HEK293 (cell line): ENCODE measurements at regions not wholly inside any gene's neighbourhood (a gene's known extent, or its start where the extent isn't known, plus 50 kb on each side); places are given as distances from the start of the nearest gene placed in this dataset.
"Not testable (repeated sequence)": the region's sequence is repeated elsewhere in the genome, so short reads cannot be mapped to it uniquely, and the experiment has no call there.

Experiments used
- CTCF ChIA-PET: fragments of 350-600 bp; formaldehyde crosslinking; extraction: SDS; loops from one replicate; lab custom pipeline; 2021; ENCODE audit warnings: antibody characterized with exemption; lab: Yijun Ruan, JAX
- POLR2A ChIA-PET: fragments of 300-600 bp; formaldehyde crosslinking; extraction: SDS; loops from one replicate; lab custom pipeline; 2020; ENCODE audit warnings: antibody characterized with exemption, inconsistent platforms; lab: Yijun Ruan, JAX
- H3K27ac ChIP-seq: fragments of 200-500 bp; sonication (Bioruptor generic); 2 replicates; pipeline ENCODE4 v1.5.1; 2014; ENCODE audit warnings: low read depth, low read length, control low read depth, inconsistent platforms; ENCODE audit errors: extremely low read depth
- H3K36me3 ChIP-seq, 2 experiments: fragments of 200-500 bp in 1 of 2; sonication (Bioruptor generic) in 1 of 2; 1 replicate in 1 of 2; 2 replicates in 1 of 2; pipeline ENCODE4 v1.5.1; 2014 to 2017; ENCODE audit warnings: inconsistent platforms in 2 of 2, low read length in 2 of 2; ENCODE audit not compliant: control insufficient read depth in 2 of 2, insufficient read depth in 1 of 2
- H3K4me1 ChIP-seq: fragments of 200-500 bp; sonication (Bioruptor generic); 2 replicates; pipeline ENCODE4 v1.5.1; 2014; ENCODE audit warnings: mild to moderate bottlenecking, low read length, inconsistent platforms; ENCODE audit not compliant: control insufficient read depth, insufficient read depth
- H3K4me3 ChIP-seq: 2 replicates; pipeline ENCODE4 v1.5.1; 2011; ENCODE audit warnings: low read depth, mild to moderate bottlenecking, control low read depth, low read length, moderate library complexity
- H3K9me3 ChIP-seq: fragments of 200-500 bp; sonication (Bioruptor generic); 2 replicates; pipeline ENCODE4 v1.5.1; 2014; ENCODE audit warnings: low read depth, low read length, inconsistent platforms; ENCODE audit not compliant: control insufficient read depth, insufficient read depth
- GLIS1 ChIP-seq: fragments of 450-650 bp; formaldehyde crosslinking; IDR thresholded peaks from 2 replicates; pipeline ENCODE4 v1.5.1; 2016; ENCODE audit warnings: missing biosample characterization, missing genetic modification characterization
- KLF9 ChIP-seq: fragments of 450-650 bp; formaldehyde crosslinking; IDR thresholded peaks from 2 replicates; pipeline ENCODE4 v1.5.1; 2016; ENCODE audit warnings: missing biosample characterization, missing genetic modification characterization, low read depth
- PRDM1 ChIP-seq: fragments of 450-650 bp; formaldehyde crosslinking; IDR thresholded peaks from 2 replicates; pipeline ENCODE4; 2016; ENCODE audit warnings: missing biosample characterization, missing genetic modification characterization
- SALL2 ChIP-seq: fragments of 450-650 bp; formaldehyde crosslinking; IDR thresholded peaks from 2 replicates; pipeline ENCODE4 v1.5.0; 2017; ENCODE audit warnings: missing biosample characterization, mild to moderate bottlenecking, missing genetic modification characterization, borderline replicate concordance
- SETDB1 ChIP-seq: IDR thresholded peaks from one replicate; pipeline ENCODE4 v1.6.1; 2017; ENCODE audit warnings: mild to moderate bottlenecking, low read length, moderate library complexity, mixed read lengths; ENCODE audit not compliant: insufficient read length
- YY2 ChIP-seq: fragments of 450-650 bp; formaldehyde crosslinking; IDR thresholded peaks from 2 replicates; pipeline ENCODE4 v1.5.1; 2016; ENCODE audit warnings: missing biosample characterization, missing genetic modification characterization
- ZNF121 ChIP-seq: fragments of 450-650 bp; formaldehyde crosslinking; IDR thresholded peaks from 2 replicates; pipeline ENCODE4 v1.5.1; 2016; ENCODE audit warnings: missing biosample characterization, missing genetic modification characterization
- ZNF146 ChIP-seq: fragments of 450-650 bp; formaldehyde crosslinking; IDR thresholded peaks from 2 replicates; pipeline ENCODE4 v1.5.1; 2016; ENCODE audit warnings: missing biosample characterization, missing genetic modification characterization
- ZNF2 ChIP-seq: fragments of 450-650 bp; formaldehyde crosslinking; IDR thresholded peaks from 2 replicates; pipeline ENCODE4 v1.5.1; 2016; ENCODE audit warnings: missing biosample characterization, missing genetic modification characterization
- ZNF302 ChIP-seq: fragments of 450-650 bp; formaldehyde crosslinking; IDR thresholded peaks from 2 replicates; pipeline ENCODE4 v1.5.1; 2016; ENCODE audit warnings: missing biosample characterization, missing genetic modification characterization, low read depth
- ZNF324 ChIP-seq: fragments of 450-650 bp; formaldehyde crosslinking; IDR thresholded peaks from 2 replicates; pipeline ENCODE4 v1.5.1; 2016; ENCODE audit warnings: missing biosample characterization, missing genetic modification characterization
- ZNF341 ChIP-seq: fragments of 450-650 bp; formaldehyde crosslinking; IDR thresholded peaks from 2 replicates; pipeline ENCODE4; 2016; ENCODE audit warnings: low read depth, missing biosample characterization, missing genetic modification characterization
- ZNF426 ChIP-seq: fragments of 450-650 bp; formaldehyde crosslinking; IDR thresholded peaks from 2 replicates; pipeline ENCODE4 v1.5.1; 2017; ENCODE audit warnings: missing biosample characterization, missing genetic modification characterization, mild to moderate bottlenecking, inconsistent platforms, moderate library complexity
- ZNF529 ChIP-seq: fragments of 450-650 bp; formaldehyde crosslinking; IDR thresholded peaks from 2 replicates; pipeline ENCODE4 v1.5.1; 2017; ENCODE audit warnings: missing genetic modification characterization, missing biosample characterization; ENCODE audit not compliant: insufficient replicate concordance
- ZNF549 ChIP-seq: fragments of 450-650 bp; IDR thresholded peaks from 2 replicates; pipeline ENCODE4 v1.5.1; 2018; ENCODE audit warnings: missing biosample characterization, missing genetic modification characterization, mild to moderate bottlenecking, inconsistent platforms, moderate library complexity
- ZNF555 ChIP-seq: fragments of 450-650 bp; formaldehyde crosslinking; conservative IDR thresholded peaks from 2 replicates; pipeline ENCODE4 v1.5.1; 2017; ENCODE audit warnings: missing biosample characterization, mild to moderate bottlenecking, missing genetic modification characterization, inconsistent platforms
- ZNF561 ChIP-seq: fragments of 450-650 bp; IDR thresholded peaks from 2 replicates; pipeline ENCODE4 v1.5.1; 2018; ENCODE audit warnings: missing biosample characterization, missing genetic modification characterization, borderline replicate concordance
- ZNF585B ChIP-seq: fragments of 450-650 bp; formaldehyde crosslinking; IDR thresholded peaks from 2 replicates; pipeline ENCODE4 v1.5.1; 2016; ENCODE audit warnings: missing biosample characterization, missing genetic modification characterization
- ZNF621 ChIP-seq: fragments of 450-650 bp; formaldehyde crosslinking; IDR thresholded peaks from 2 replicates; pipeline ENCODE4 v1.5.1; 2017; ENCODE audit warnings: missing biosample characterization, missing genetic modification characterization
- ZNF623 ChIP-seq: fragments of 450-650 bp; formaldehyde crosslinking; IDR thresholded peaks from 2 replicates; pipeline ENCODE4 v1.5.1; 2016; ENCODE audit warnings: missing biosample characterization, missing genetic modification characterization
- ZNF624 ChIP-seq: fragments of 450-650 bp; formaldehyde crosslinking; IDR thresholded peaks from 2 replicates; pipeline ENCODE4 v1.5.1; 2017; ENCODE audit warnings: missing biosample characterization, missing genetic modification characterization
- ZNF639 ChIP-seq: fragments of 450-650 bp; formaldehyde crosslinking; IDR thresholded peaks from 2 replicates; pipeline ENCODE4 v1.5.1; 2016; ENCODE audit warnings: missing biosample characterization, missing genetic modification characterization
- ZSCAN16 ChIP-seq: fragments of 450-650 bp; formaldehyde crosslinking; IDR thresholded peaks from 2 replicates; pipeline ENCODE4 v1.5.1; 2016; ENCODE audit warnings: missing biosample characterization, missing genetic modification characterization
- ZSCAN23 ChIP-seq: fragments of 450-650 bp; formaldehyde crosslinking; IDR thresholded peaks from 2 replicates; pipeline ENCODE4 v1.5.1; 2016; ENCODE audit warnings: missing biosample characterization, missing genetic modification characterization
- TF ChIP-seq, protein P1 (sequence below): fragments of 450-650 bp; formaldehyde crosslinking; IDR thresholded peaks from 2 replicates; pipeline ENCODE4 v1.5.1; 2017; ENCODE audit warnings: missing biosample characterization, missing genetic modification characterization
- TF ChIP-seq, protein P2 (sequence below): fragments of 450-650 bp; formaldehyde crosslinking; IDR thresholded peaks from 2 replicates; pipeline ENCODE4 v1.5.1; 2016; ENCODE audit warnings: missing biosample characterization, missing genetic modification characterization
- TF ChIP-seq, protein P3 (sequence below): fragments of 450-650 bp; formaldehyde crosslinking; IDR thresholded peaks from 2 replicates; pipeline ENCODE4 v1.5.1; 2016; ENCODE audit warnings: missing biosample characterization, missing genetic modification characterization
- TF ChIP-seq, protein P4 (sequence below): fragments of 450-650 bp; IDR thresholded peaks from 2 replicates; pipeline ENCODE4 v1.5.1; 2018; ENCODE audit warnings: missing biosample characterization, missing genetic modification characterization

GRCh38 chr4:75165100-75165499 lies 232.2 kb downstream of the PARM1 start:
- TF ChIP-seq ZNF146 (tag by site-specific recombination) = peak; percentile 59; the same call in 1 of the 2 replicates
- H3K4me1 ChIP-seq, H3K36me3 ChIP-seq, POLR2A ChIA-PET, H3K27ac ChIP-seq, H3K4me3 ChIP-seq, CTCF ChIA-PET, H3K9me3 ChIP-seq: not testable (repeated sequence)

DNA sequence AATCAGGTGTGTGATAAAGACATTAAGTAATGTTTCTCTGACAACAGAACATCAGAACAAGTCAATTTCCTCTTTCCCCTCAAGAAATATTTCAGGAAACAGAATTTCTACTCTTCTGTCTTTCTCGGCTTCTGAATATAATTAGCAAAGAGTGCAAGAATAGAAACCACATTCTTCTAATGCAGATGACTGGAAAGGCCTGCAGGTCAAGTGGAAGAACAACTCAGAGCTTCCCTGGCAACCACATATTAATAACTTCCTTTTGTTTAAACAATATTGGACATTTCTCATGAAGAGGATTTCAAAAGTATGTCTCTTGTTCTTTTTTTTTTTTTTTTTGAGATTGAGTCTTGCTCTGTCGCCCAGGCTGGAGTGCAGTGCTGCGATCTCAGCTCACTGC lies 225.5 kb downstream of the PARM1 start:
- Histone ChIP-seq H3K4me1 (no peaks in the 10 kb centered on the region), H3K27ac (no peak overlapping the region), H3K9me3 (no peaks in the 10 kb centered on the region), H3K4me3 (no peak overlapping the region), H3K36me3 (no peaks in the 10 kb centered on the region)
- ChIA-PET CTCF (no interaction called here), POLR2A (no interaction called here)
- TF ChIP-seq, protein P1, sequence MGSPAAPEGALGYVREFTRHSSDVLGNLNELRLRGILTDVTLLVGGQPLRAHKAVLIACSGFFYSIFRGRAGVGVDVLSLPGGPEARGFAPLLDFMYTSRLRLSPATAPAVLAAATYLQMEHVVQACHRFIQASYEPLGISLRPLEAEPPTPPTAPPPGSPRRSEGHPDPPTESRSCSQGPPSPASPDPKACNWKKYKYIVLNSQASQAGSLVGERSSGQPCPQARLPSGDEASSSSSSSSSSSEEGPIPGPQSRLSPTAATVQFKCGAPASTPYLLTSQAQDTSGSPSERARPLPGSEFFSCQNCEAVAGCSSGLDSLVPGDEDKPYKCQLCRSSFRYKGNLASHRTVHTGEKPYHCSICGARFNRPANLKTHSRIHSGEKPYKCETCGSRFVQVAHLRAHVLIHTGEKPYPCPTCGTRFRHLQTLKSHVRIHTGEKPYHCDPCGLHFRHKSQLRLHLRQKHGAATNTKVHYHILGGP (tag by site-specific recombination) = no peak
- TF ChIP-seq ZNF302 = no peak
- TF ChIP-seq ZNF121 = no peak
- no peak for TF ChIP-seq ZNF324
- no peak for TF ChIP-seq ZNF621 (tag by site-specific recombination)
- no peak for TF ChIP-seq ZNF624 (tag by site-specific recombination)
- no peak for TF ChIP-seq ZNF555 (tag by site-specific recombination)
- no peak for TF ChIP-seq PRDM1 (tag by site-specific recombination)
- TF ChIP-seq GLIS1 (tag by site-specific recombination) = no peak
- no peak for TF ChIP-seq SALL2 (tag by site-specific recombination)
- TF ChIP-seq ZNF341 (tag by site-specific recombination) = no peak
- TF ChIP-seq ZNF2 (tag by site-specific recombination) = no peak
- TF ChIP-seq ZNF623 (tag by site-specific recombination) = no peak
- TF ChIP-seq ZSCAN16 = no peak
- TF ChIP-seq ZNF549 (tag by site-specific recombination) = no peak
- no peak for TF ChIP-seq ZNF529 (tag by site-specific recombination)
- no peak for TF ChIP-seq YY2 (tag by site-specific recombination)
- no peak for TF ChIP-seq ZNF561 (tag by site-specific recombination)

DNA sequence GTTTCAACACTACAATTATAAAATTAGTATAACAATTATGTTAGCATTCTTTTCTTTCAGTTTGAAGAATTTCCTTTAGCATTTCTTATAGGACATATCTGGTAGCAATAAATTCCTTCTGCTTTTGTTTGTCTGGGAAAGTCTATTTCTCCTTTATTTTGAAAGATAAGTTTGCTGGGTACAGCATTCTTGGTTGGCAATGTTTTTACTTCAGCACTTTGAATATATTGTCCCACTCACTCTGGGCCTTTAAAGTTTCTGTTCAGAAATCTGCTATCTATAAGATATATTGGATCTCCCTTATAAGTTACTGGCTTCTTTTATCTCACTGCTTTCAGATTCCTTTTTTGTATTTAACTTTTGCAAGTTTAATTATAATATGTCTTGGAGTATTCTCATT lies 222.1 kb downstream of the PARM1 start:
- Histone ChIP-seq H3K27ac (no peak overlapping the region), H3K36me3 (no peaks in the 10 kb centered on the region), H3K9me3 (no peaks in the 10 kb centered on the region), H3K4me1 (no peaks in the 10 kb centered on the region), H3K4me3 (no peak overlapping the region)
- CTCF ChIA-PET = no interaction called here
- POLR2A ChIA-PET = no interaction called here
- no peak for TF ChIP-seq KLF9 (tag by site-specific recombination)
- TF ChIP-seq ZNF426 (tag by site-specific recombination) = no peak
- TF ChIP-seq, protein P2, sequence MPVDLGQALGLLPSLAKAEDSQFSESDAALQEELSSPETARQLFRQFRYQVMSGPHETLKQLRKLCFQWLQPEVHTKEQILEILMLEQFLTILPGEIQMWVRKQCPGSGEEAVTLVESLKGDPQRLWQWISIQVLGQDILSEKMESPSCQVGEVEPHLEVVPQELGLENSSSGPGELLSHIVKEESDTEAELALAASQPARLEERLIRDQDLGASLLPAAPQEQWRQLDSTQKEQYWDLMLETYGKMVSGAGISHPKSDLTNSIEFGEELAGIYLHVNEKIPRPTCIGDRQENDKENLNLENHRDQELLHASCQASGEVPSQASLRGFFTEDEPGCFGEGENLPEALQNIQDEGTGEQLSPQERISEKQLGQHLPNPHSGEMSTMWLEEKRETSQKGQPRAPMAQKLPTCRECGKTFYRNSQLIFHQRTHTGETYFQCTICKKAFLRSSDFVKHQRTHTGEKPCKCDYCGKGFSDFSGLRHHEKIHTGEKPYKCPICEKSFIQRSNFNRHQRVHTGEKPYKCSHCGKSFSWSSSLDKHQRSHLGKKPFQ = no peak
- TF ChIP-seq, protein P3, sequence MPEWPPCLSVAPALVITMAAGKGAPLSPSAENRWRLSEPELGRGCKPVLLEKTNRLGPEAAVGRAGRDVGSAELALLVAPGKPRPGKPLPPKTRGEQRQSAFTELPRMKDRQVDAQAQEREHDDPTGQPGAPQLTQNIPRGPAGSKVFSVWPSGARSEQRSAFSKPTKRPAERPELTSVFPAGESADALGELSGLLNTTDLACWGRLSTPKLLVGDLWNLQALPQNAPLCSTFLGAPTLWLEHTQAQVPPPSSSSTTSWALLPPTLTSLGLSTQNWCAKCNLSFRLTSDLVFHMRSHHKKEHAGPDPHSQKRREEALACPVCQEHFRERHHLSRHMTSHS (tag by site-specific recombination) = no peak
- TF ChIP-seq ZNF585B (tag by site-specific recombination) = no peak
- TF ChIP-seq, protein P4, sequence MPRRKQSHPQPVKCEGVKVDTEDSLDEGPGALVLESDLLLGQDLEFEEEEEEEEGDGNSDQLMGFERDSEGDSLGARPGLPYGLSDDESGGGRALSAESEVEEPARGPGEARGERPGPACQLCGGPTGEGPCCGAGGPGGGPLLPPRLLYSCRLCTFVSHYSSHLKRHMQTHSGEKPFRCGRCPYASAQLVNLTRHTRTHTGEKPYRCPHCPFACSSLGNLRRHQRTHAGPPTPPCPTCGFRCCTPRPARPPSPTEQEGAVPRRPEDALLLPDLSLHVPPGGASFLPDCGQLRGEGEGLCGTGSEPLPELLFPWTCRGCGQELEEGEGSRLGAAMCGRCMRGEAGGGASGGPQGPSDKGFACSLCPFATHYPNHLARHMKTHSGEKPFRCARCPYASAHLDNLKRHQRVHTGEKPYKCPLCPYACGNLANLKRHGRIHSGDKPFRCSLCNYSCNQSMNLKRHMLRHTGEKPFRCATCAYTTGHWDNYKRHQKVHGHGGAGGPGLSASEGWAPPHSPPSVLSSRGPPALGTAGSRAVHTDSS (tag by site-specific recombination) = no peak
- no peak for TF ChIP-seq ZSCAN23
- TF ChIP-seq SETDB1 = peak; percentile 98
- no peak for TF ChIP-seq ZNF639
